Smooth muscle cell (in vitro differentiated cells): ENCODE measurements at regions not wholly inside any gene's neighbourhood (a gene's known extent, or its start where the extent isn't known, plus 50 kb on each side); places are given as distances from the start of the nearest gene placed in this dataset.

Source experiments
- DNase-seq: peaks from one replicate; lab custom pipeline; 2025; ENCODE audit not compliant: unreplicated experiment; lab: John Stamatoyannopoulos, UW
- H2AFZ ChIP-seq: fragments of 200-600 bp; sonication (generic); 2 replicates; pipeline ENCODE4 v1.6.0; 2016; ENCODE audit warnings: antibody characterized with exemption, low read depth, mild to moderate bottlenecking
- H3F3A ChIP-seq: fragments of 200-600 bp; sonication (generic); 2 replicates; pipeline ENCODE4 v1.6.0; 2017; ENCODE audit warnings: antibody characterized with exemption, low read depth
- H3K27ac ChIP-seq: fragments of 200-600 bp; sonication (generic); 2 replicates; pipeline ENCODE4 v1.5.1; 2016; ENCODE audit warnings: low read depth, mild to moderate bottlenecking
- H3K27me3 ChIP-seq: fragments of 200-600 bp; sonication (generic); 2 replicates; pipeline ENCODE4 v1.6.1; 2016; ENCODE audit warnings: low read depth, mild to moderate bottlenecking
- H3K36me3 ChIP-seq: fragments of 200-600 bp; sonication (generic); 2 replicates; pipeline ENCODE4 v1.5.1; 2016; ENCODE audit warnings: low read depth
- H3K4me1 ChIP-seq: fragments of 200-600 bp; sonication (generic); 2 replicates; pipeline ENCODE4 v1.5.1; 2016; ENCODE audit warnings: low read depth
- H3K4me2 ChIP-seq: fragments of 200-600 bp; sonication (generic); 2 replicates; pipeline ENCODE4 v1.6.0; 2016; ENCODE audit warnings: mild to moderate bottlenecking
- H3K4me3 ChIP-seq: fragments of 200-600 bp; sonication (generic); 2 replicates; pipeline ENCODE4 v1.5.1; 2016; ENCODE audit warnings: mild to moderate bottlenecking
- H3K79me2 ChIP-seq: fragments of 200-600 bp; sonication (generic); 2 replicates; pipeline ENCODE4 v1.6.0; 2016; ENCODE audit warnings: low read depth, mild to moderate bottlenecking
- H3K9ac ChIP-seq: fragments of 200-600 bp; sonication (generic); 2 replicates; pipeline ENCODE4 v1.6.0; 2016; ENCODE audit warnings: low read depth
- H3K9me3 ChIP-seq: fragments of 200-600 bp; sonication (generic); replicated peaks from 2 replicates; pipeline ENCODE4 v1.5.1; 2016; ENCODE audit warnings: low read depth
- H4K20me1 ChIP-seq: fragments of 200-600 bp; sonication (generic); 2 replicates; pipeline ENCODE4 v1.6.0; 2016; ENCODE audit warnings: low read depth
- CTCF ChIP-seq: fragments of 200-600 bp; sonication (generic); IDR thresholded peaks from 2 replicates; pipeline ENCODE4 v1.5.1; 2017; ENCODE audit warnings: borderline replicate concordance, mild to moderate bottlenecking, antibody characterized with exemption; ENCODE audit not compliant: insufficient read depth, poor library complexity, severe bottlenecking
- WGBS: methylation state at CpG from one replicate; pipeline ENCODE4 v1.1.7; 2016; ENCODE audit warnings: low lambda C conversion rate; 5-methylcytosine and 5-hydroxymethylcytosine counted together

GRCh38 chr4:183588691-183589090 lies 70.3 kb downstream of the RWDD4 start:
- no peaks in the 10 kb centered on the region for H3K27me3 ChIP-seq
- H3K4me1 ChIP-seq = no peaks in the 10 kb centered on the region
- H3K9ac ChIP-seq = no peak overlapping the region
- DNase-seq = no peak
- no peak overlapping the region for H2AFZ ChIP-seq
- no peak overlapping the region for H3K27ac ChIP-seq
- H3K4me2 ChIP-seq = no peak overlapping the region
- H3F3A ChIP-seq = no peaks in the 10 kb centered on the region
- TF ChIP-seq CTCF = no peak
- H3K9me3 ChIP-seq = no peaks in the 10 kb centered on the region
- H3K79me2 ChIP-seq = no peaks in the 10 kb centered on the region
- WGBS = 93% methylated on average over 3 of the region's 3 CpGs
- H4K20me1 ChIP-seq = no peaks in the 10 kb centered on the region
- H3K4me3 ChIP-seq = no peak overlapping the region
- H3K36me3 ChIP-seq = no peaks in the 10 kb centered on the region

- Histone ChIP-seq H3K4me1 (no peaks in the 10 kb centered on the region), H3K36me3 (no peaks in the 10 kb centered on the region), H3F3A (no peaks in the 10 kb centered on the region), H3K4me3 (no peak overlapping the region), H3K27ac (no peak overlapping the region), H4K20me1 (no peaks in the 10 kb centered on the region), H2AFZ (no peak overlapping the region), H3K9ac (no peak overlapping the region), H3K4me2 (no peak overlapping the region), H3K79me2 (no peaks in the 10 kb centered on the region), H3K27me3 (no peaks in the 10 kb centered on the region), H3K9me3 (no peaks in the 10 kb centered on the region)
- TF ChIP-seq CTCF = no peak
- no peak for DNase-seq
- 85% methylated on average over 5 of the region's 5 CpGs for WGBS
Observed at GRCh38 chr4:183589461-183590099, 69.4 kb downstream of the RWDD4 start.
